AG04450 (cell line): ENCODE measurements at regions not wholly inside any gene's neighbourhood (a gene's known extent, or its start where the extent isn't known, plus 50 kb on each side); places are given as distances from the start of the nearest gene placed in this dataset.

Experiments used
- CTCF ChIA-PET: fragments of 300-600, 350-600 bp; formaldehyde crosslinking; extraction: SDS; loops from one replicate; lab custom pipeline; 2022; ENCODE audit warnings: antibody characterized with exemption, inconsistent platforms; lab: Charles Lee
- POLR2A ChIA-PET: fragments of 350-600 bp; formaldehyde crosslinking; extraction: SDS; loops from one replicate; lab custom pipeline; 2021; ENCODE audit warnings: antibody characterized with exemption, inconsistent platforms; lab: Yijun Ruan, JAX
- DNase-seq: peaks from one replicate; pipeline ENCODE4 v3.0.0-alpha.2; 2011; ENCODE audit warnings: low read depth, low spot score
- H3K27ac ChIP-seq: one replicate; pipeline ENCODE4 v1.5.1; 2012; ENCODE audit warnings: low read depth, low read length, control low read depth
- H3K27me3 ChIP-seq: one replicate; pipeline ENCODE4 v1.6.0; 2012; ENCODE audit warnings: low read length; ENCODE audit not compliant: control insufficient read depth, insufficient read depth
- H3K4me3 ChIP-seq: 2 replicates; pipeline ENCODE4 v1.5.1; 2011; ENCODE audit warnings: mild to moderate bottlenecking, low read depth, low read length, control low read depth
- H3K9me3 ChIP-seq: 2 replicates; pipeline ENCODE4 v1.5.1; 2012; ENCODE audit warnings: low read length; ENCODE audit not compliant: control insufficient read depth, insufficient read depth
- TF ChIP-seq, protein P1 (sequence below): IDR thresholded peaks from 2 replicates; pipeline ENCODE4 v1.5.1; 2011; ENCODE audit warnings: low read depth, low read length, control low read depth, inconsistent platforms

DNA sequence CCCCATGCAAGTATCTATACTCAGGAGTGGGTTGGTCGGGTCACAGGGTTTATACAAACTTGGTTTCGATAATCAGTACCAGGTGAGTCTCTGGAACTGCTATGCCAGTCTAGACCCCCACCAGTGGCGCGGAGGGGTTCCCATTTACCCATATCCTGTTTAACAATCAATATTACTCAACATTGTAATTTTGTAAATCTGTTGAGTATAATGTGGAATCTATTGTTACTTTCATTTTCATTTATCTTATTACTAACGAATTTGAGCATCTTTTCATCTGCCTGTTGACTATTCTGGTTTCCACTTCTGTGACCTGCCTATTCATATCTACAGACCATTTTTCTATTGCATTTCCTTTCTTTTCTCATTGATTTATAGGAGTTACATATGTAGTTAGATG, 275.2 kb upstream of the CRY1 start:
- TF ChIP-seq, protein P1, sequence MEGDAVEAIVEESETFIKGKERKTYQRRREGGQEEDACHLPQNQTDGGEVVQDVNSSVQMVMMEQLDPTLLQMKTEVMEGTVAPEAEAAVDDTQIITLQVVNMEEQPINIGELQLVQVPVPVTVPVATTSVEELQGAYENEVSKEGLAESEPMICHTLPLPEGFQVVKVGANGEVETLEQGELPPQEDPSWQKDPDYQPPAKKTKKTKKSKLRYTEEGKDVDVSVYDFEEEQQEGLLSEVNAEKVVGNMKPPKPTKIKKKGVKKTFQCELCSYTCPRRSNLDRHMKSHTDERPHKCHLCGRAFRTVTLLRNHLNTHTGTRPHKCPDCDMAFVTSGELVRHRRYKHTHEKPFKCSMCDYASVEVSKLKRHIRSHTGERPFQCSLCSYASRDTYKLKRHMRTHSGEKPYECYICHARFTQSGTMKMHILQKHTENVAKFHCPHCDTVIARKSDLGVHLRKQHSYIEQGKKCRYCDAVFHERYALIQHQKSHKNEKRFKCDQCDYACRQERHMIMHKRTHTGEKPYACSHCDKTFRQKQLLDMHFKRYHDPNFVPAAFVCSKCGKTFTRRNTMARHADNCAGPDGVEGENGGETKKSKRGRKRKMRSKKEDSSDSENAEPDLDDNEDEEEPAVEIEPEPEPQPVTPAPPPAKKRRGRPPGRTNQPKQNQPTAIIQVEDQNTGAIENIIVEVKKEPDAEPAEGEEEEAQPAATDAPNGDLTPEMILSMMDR = no peak
- Histone ChIP-seq H3K9me3 (no peaks in the 10 kb centered on the region), H3K4me3 (no peak overlapping the region), H3K27ac (no peak overlapping the region), H3K27me3 (no peaks in the 10 kb centered on the region)
- DNase-seq = no peak
- CTCF ChIA-PET = no interaction called here
- POLR2A ChIA-PET = no interaction called here

DNA sequence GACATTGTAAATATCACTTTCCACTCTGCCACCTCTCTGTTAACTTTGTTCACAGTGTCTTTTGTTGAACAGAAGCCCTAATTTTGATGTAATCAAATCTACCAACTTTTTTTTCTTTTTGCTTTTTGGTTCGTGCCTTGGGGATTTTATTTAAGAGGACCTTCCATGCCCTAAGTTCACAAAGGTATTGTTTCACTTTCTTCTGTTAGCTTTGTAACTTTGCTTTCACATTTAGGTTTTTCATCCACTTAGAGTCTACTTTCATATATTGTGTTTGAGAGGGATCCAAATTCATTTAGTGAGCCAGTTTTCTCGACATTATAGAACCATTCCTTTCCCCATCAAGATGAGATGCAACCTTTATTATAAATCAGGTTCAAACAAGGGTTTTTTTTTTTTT, 275.7 kb upstream of the CRY1 start:
- H3K27me3 ChIP-seq = no peaks in the 10 kb centered on the region
- no peaks in the 10 kb centered on the region for H3K9me3 ChIP-seq
- CTCF ChIA-PET = no interaction called here
- TF ChIP-seq, protein P1 = no peak
- H3K4me3 ChIP-seq = no peak overlapping the region
- H3K27ac ChIP-seq = no peak overlapping the region
- POLR2A ChIA-PET = no interaction called here
- no peak for DNase-seq

DNA sequence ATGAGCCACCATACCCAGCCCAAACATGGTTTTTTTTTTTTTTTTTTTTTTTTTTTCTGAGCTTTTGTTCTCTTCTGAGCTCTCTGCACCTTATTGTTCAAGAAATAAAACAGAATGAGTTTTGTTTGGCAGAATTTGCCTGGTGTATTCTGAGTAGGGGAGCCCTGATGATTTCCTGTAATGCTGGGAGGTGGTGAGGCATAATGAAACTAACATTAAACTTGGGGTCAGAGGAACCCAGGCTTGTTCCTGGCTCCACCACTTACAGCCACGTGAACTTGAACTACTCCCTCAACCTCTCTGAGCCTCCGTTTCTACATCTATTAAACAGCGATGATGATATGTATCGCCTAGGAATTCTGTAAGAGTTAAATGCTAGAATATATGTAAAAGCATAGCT, 276.3 kb upstream of the CRY1 start:
- no peaks in the 10 kb centered on the region for H3K9me3 ChIP-seq
- TF ChIP-seq, protein P1 = no peak
- POLR2A ChIA-PET = interaction anchor here (0.6 kb wide), 1 partner anchor 46 kb away, joined by 10 read pairs; no protein-coding TSS in a partner anchor
- H3K4me3 ChIP-seq = no peak overlapping the region
- DNase-seq = no peak
- CTCF ChIA-PET = no interaction called here
- H3K27me3 ChIP-seq = no peaks in the 10 kb centered on the region
- H3K27ac ChIP-seq = no peak overlapping the region

DNA sequence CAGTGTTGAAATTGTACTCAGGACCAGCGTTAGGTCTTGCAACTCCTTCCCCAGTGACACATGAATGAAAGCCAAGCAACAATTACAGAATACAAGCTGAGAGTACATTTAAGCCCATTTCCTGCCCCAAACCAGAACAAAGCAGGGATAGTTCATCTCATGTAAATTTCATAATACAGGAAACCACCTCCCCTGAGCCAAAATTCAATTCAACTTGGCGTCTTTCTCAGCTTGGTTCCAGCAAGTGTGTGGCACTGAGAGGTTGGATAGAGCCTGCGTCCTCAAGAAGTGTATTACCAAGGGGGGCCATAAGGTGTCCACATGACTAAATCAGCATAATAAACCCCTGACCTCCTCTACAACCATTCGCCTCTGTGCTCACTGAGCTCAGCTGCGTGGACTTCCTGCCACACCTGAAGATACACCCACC, 278.9 kb upstream of the CRY1 start:
- no peak overlapping the region for H3K27ac ChIP-seq
- ChIA-PET POLR2A (no interaction called here), CTCF (no interaction called here)
- H3K4me3 ChIP-seq = no peak overlapping the region
- H3K9me3 ChIP-seq = no peaks in the 10 kb centered on the region
- DNase-seq = no peak
- TF ChIP-seq, protein P1 = no peak
- H3K27me3 ChIP-seq = no peaks in the 10 kb centered on the region

DNA sequence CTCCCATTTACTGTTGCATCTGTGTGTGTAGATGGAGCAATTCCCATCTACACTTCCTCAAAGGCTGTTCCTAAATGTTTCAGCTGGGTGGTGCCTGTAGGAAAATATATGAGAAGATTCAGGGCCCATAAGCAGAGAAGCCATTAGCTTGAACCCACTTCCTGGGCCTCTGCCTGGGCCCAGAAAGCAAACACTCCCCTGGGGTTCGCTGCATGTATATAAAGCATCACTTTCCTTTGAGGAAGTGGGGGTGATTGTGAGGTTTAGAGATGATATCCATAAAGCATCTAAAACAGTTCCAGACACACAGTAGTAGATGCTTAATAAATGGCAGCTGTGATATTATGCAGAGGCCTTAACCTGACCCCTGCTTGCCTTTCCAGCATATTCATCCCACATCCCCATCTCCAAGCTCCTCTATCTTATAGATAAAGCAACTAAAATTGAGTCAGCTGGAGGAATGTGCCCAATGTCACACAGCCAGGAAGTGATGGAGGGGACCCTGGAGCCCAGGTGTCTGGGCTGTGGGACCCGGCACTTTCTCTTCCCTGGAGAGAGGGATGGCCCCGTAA, 280.0 kb upstream of the CRY1 start:
- no peak for DNase-seq
- CTCF ChIA-PET = interaction anchor here (0.6 kb wide), 1 partner anchor 13 kb away, joined by 12 read pairs; no protein-coding TSS in a partner anchor
- no peak overlapping the region for H3K4me3 ChIP-seq
- TF ChIP-seq, protein P1 = no peak
- no peak overlapping the region for H3K27ac ChIP-seq
- no peaks in the 10 kb centered on the region for H3K27me3 ChIP-seq
- POLR2A ChIA-PET = no interaction called here
- no peaks in the 10 kb centered on the region for H3K9me3 ChIP-seq
